ENCODE measurements at regions not wholly inside any gene's neighbourhood (a gene's known extent, or its start where the extent isn't known, plus 50 kb on each side); places are given as distances from the start of the nearest gene placed in this dataset.

- TF ChIP-seq CTCF (IDR thresholded peaks at IDR 0.05): no peak
- TF ChIP-seq POLR2A (IDR thresholded peaks at IDR 0.05): no peak
Observed at GRCh38 chr20:22825546-22825945, 209.6 kb upstream of the SSTR4 start.
